22Rv1 (cell line): ENCODE measurements at regions not wholly inside any gene's neighbourhood (a gene's known extent, or its start where the extent isn't known, plus 50 kb on each side); places are given as distances from the start of the nearest gene placed in this dataset.

ENCODE experiments used
- ZFX ChIP-seq: fragments of 450-650 bp; IDR thresholded peaks from 2 replicates; pipeline ENCODE4 v1.6.1; 2017; ENCODE audit warnings: antibody characterized with exemption, borderline replicate concordance
- TF ChIP-seq, protein P1 (sequence below): fragments of 450-650 bp; IDR thresholded peaks from 2 replicates; pipeline ENCODE4 v1.5.1; 2017; ENCODE audit warnings: mild to moderate bottlenecking

DNA sequence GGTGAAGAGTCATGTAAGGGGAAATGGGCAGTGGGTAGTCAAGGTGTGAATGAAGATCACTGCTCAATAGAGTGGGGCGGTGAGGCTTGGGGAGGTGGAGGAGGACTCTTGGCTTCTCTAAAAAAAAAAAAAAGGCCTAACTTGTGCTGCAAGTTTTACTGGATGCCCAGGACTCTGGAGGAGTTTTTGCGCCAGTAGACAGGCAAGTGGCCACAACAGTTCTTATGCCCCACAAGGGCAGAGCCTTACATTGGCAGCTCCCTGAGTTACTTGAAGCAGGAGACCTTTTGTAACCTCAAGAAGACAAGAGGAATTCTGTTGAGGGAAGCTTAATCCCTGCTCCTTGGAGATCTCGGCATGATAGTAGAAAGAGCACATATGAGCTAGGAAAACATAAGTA is 54.9 kb upstream of the PPP2R5A start:
- TF ChIP-seq, protein P1, sequence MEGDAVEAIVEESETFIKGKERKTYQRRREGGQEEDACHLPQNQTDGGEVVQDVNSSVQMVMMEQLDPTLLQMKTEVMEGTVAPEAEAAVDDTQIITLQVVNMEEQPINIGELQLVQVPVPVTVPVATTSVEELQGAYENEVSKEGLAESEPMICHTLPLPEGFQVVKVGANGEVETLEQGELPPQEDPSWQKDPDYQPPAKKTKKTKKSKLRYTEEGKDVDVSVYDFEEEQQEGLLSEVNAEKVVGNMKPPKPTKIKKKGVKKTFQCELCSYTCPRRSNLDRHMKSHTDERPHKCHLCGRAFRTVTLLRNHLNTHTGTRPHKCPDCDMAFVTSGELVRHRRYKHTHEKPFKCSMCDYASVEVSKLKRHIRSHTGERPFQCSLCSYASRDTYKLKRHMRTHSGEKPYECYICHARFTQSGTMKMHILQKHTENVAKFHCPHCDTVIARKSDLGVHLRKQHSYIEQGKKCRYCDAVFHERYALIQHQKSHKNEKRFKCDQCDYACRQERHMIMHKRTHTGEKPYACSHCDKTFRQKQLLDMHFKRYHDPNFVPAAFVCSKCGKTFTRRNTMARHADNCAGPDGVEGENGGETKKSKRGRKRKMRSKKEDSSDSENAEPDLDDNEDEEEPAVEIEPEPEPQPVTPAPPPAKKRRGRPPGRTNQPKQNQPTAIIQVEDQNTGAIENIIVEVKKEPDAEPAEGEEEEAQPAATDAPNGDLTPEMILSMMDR: no peak
- no peak for TF ChIP-seq ZFX
